ENCODE measurements at regions not wholly inside any gene's neighbourhood (a gene's known extent, or its start where the extent isn't known, plus 50 kb on each side); places are given as distances from the start of the nearest gene placed in this dataset.

- TF ChIP-seq CTCF (IDR thresholded peaks at IDR 0.05; ENCODE audit: control extremely low read depth in 1 of 3, insufficient read depth in 1 of 3, low read depth in 1 of 3, low read length in 3 of 3) (no peak), POLR2A (IDR thresholded peaks at IDR 0.05; ENCODE audit: control extremely low read depth in 1 of 2, low read depth in 2 of 2, low read length in 2 of 2) (no peak), RAD21 (IDR thresholded peaks at IDR 0.05 in 1 of 2, conservative IDR thresholded peaks at IDR 0.05 in 1 of 2; ENCODE audit: low read depth in 2 of 2, low read length in 2 of 2) (no peak), KDM5A (IDR thresholded peaks at IDR 0.05; ENCODE audit: low read length) (no peak), CHD1 (IDR thresholded peaks at IDR 0.05; ENCODE audit: low read depth, low read length) (no peak), EP300 (IDR thresholded peaks at IDR 0.05; ENCODE audit: borderline replicate concordance in 1 of 2, low read depth in 2 of 2, low read length in 2 of 2) (no peak), USF2 (IDR thresholded peaks at IDR 0.05; ENCODE audit: low read length) (no peak), CEBPB (IDR thresholded peaks at IDR 0.05; ENCODE audit: low read depth, low read length) (no peak), MAFK (IDR thresholded peaks at IDR 0.05; ENCODE audit: low read depth, low read length) (no peak)
Observed at GRCh38 chr7:67595431-67596180, 599.0 kb downstream of the TYW1 start.

Data from H1 (cell line).